HG03558 (cell line): ENCODE measurements at regions not wholly inside any gene's neighbourhood (a gene's known extent, or its start where the extent isn't known, plus 50 kb on each side); places are given as distances from the start of the nearest gene placed in this dataset.

ENCODE experiments used
- ATAC-seq: cut with Tn5 transposase; IDR thresholded peaks from one replicate; pipeline ENCODE4 v1.9.1; 2021; ENCODE audit warnings: moderate number of reproducible peaks; ENCODE audit not compliant: unreplicated experiment; ENCODE audit errors: extremely low read depth

GRCh38 chr21:24852610-24853195, 754.6 kb downstream of the MRPL39 start:
- no peak for ATAC-seq

GRCh38 chr21:24850121-24850520, 757.2 kb downstream of the MRPL39 start:
- no peak for ATAC-seq

- ATAC-seq: no peak
These were observed 762.6 kb downstream of the MRPL39 start for GRCh38 chr21:24844671-24845070.

GRCh38 chr21:24840287-24840686, 767.0 kb downstream of the MRPL39 start:
- no peak for ATAC-seq

- ATAC-seq: no peak
These were observed 774.3 kb downstream of the MRPL39 start for GRCh38 chr21:24832961-24833360.

- no peak for ATAC-seq
These were observed 777.9 kb downstream of the MRPL39 start for GRCh38 chr21:24829397-24829796.

GRCh38 chr21:24826822-24827221, 780.5 kb downstream of the MRPL39 start:
- no peak for ATAC-seq

- ATAC-seq: no peak
These were observed 781.9 kb downstream of the MRPL39 start for GRCh38 chr21:24825348-24825747.

- no peak for ATAC-seq
These were observed 783.1 kb downstream of the MRPL39 start for GRCh38 chr21:24824209-24824608.

GRCh38 chr21:24823247-24823646, 784.0 kb downstream of the MRPL39 start:
- no peak for ATAC-seq

- no peak for ATAC-seq
These were observed 822.2 kb downstream of the MRPL39 start for GRCh38 chr21:24785033-24785432.

- no peak for ATAC-seq
These were observed 826.1 kb downstream of the MRPL39 start for GRCh38 chr21:24781146-24781545.

GRCh38 chr21:24759348-24760075, 847.8 kb downstream of the MRPL39 start:
- no peak for ATAC-seq

GRCh38 chr21:24738063-24738462, 869.2 kb downstream of the MRPL39 start:
- no peak for ATAC-seq

GRCh38 chr21:24737296-24737850, 869.9 kb downstream of the MRPL39 start:
- ATAC-seq: no peak

- ATAC-seq: no peak
These were observed 876.6 kb downstream of the MRPL39 start for GRCh38 chr21:24730661-24731060.

GRCh38 chr21:24729568-24729967, 877.7 kb downstream of the MRPL39 start:
- ATAC-seq: no peak

GRCh38 chr21:24727803-24728440, 879.4 kb downstream of the MRPL39 start:
- ATAC-seq: no peak

GRCh38 chr21:24716281-24716918, 890.9 kb downstream of the MRPL39 start:
- no peak for ATAC-seq

GRCh38 chr21:24714646-24715200, 892.6 kb downstream of the MRPL39 start:
- no peak for ATAC-seq

- no peak for ATAC-seq
These were observed 902.1 kb downstream of the MRPL39 start for GRCh38 chr21:24705201-24705600.
